PC-3 (cell line): ENCODE measurements at regions not wholly inside any gene's neighbourhood (a gene's known extent, or its start where the extent isn't known, plus 50 kb on each side); places are given as distances from the start of the nearest gene placed in this dataset.

Experiments
- EZH2phosphoT487 ChIP-seq: fragments of 300-600 bp; sonication (generic); IDR thresholded peaks from 2 replicates; pipeline ENCODE4 v1.6.1; 2018; ENCODE audit warnings: mild to moderate bottlenecking, antibody characterized with exemption, low read length, borderline replicate concordance
- TF ChIP-seq, protein P1 (sequence below): fragments of 300-600 bp; sonication (generic); conservative IDR thresholded peaks from 2 replicates; pipeline ENCODE4 v1.5.1; 2017; ENCODE audit warnings: antibody characterized with exemption, low read depth, mild to moderate bottlenecking, low read length

DNA sequence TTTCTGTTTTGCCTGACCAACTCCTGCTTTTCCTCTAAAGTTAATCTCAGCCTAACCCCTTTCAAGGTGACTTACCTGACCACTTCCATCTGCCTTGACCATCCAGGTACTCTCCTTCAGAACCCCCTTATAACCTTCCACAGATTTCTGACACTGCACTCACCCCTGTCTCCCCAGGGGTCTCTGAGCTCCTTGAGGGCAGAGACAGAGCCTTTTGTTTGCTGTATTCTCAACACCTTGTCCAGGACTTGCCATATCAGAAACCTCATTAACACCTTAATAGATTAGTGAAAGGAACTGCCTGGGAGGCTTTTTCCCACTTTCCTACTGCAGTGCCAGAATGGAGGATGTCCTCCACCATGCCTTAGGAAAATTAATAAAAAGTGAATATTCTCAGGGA, 119.7 kb upstream of the SERPINE2 start:
- TF ChIP-seq, protein P1, sequence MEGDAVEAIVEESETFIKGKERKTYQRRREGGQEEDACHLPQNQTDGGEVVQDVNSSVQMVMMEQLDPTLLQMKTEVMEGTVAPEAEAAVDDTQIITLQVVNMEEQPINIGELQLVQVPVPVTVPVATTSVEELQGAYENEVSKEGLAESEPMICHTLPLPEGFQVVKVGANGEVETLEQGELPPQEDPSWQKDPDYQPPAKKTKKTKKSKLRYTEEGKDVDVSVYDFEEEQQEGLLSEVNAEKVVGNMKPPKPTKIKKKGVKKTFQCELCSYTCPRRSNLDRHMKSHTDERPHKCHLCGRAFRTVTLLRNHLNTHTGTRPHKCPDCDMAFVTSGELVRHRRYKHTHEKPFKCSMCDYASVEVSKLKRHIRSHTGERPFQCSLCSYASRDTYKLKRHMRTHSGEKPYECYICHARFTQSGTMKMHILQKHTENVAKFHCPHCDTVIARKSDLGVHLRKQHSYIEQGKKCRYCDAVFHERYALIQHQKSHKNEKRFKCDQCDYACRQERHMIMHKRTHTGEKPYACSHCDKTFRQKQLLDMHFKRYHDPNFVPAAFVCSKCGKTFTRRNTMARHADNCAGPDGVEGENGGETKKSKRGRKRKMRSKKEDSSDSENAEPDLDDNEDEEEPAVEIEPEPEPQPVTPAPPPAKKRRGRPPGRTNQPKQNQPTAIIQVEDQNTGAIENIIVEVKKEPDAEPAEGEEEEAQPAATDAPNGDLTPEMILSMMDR: no peak
- no peak for TF ChIP-seq EZH2phosphoT487
